HEK293 (cell line): ENCODE measurements at regions not wholly inside any gene's neighbourhood (a gene's known extent, or its start where the extent isn't known, plus 50 kb on each side); places are given as distances from the start of the nearest gene placed in this dataset.

ENCODE experiments used
- CTCF ChIA-PET: fragments of 350-600 bp; formaldehyde crosslinking; extraction: SDS; loops from one replicate; lab custom pipeline; 2021; ENCODE audit warnings: antibody characterized with exemption; lab: Yijun Ruan, JAX
- POLR2A ChIA-PET: fragments of 300-600 bp; formaldehyde crosslinking; extraction: SDS; loops from one replicate; lab custom pipeline; 2020; ENCODE audit warnings: antibody characterized with exemption, inconsistent platforms; lab: Yijun Ruan, JAX
- H3K27ac ChIP-seq: fragments of 200-500 bp; sonication (Bioruptor generic); 2 replicates; pipeline ENCODE4 v1.5.1; 2014; ENCODE audit warnings: low read depth, low read length, control low read depth, inconsistent platforms; ENCODE audit errors: extremely low read depth
- H3K36me3 ChIP-seq, 2 experiments: fragments of 200-500 bp in 1 of 2; sonication (Bioruptor generic) in 1 of 2; 1 replicate in 1 of 2; 2 replicates in 1 of 2; pipeline ENCODE4 v1.5.1; 2014 to 2017; ENCODE audit warnings: inconsistent platforms in 2 of 2, low read length in 2 of 2; ENCODE audit not compliant: control insufficient read depth in 2 of 2, insufficient read depth in 1 of 2
- H3K4me1 ChIP-seq: fragments of 200-500 bp; sonication (Bioruptor generic); 2 replicates; pipeline ENCODE4 v1.5.1; 2014; ENCODE audit warnings: mild to moderate bottlenecking, low read length, inconsistent platforms; ENCODE audit not compliant: control insufficient read depth, insufficient read depth
- H3K4me3 ChIP-seq: 2 replicates; pipeline ENCODE4 v1.5.1; 2011; ENCODE audit warnings: low read depth, mild to moderate bottlenecking, control low read depth, low read length, moderate library complexity
- H3K9me3 ChIP-seq: fragments of 200-500 bp; sonication (Bioruptor generic); 2 replicates; pipeline ENCODE4 v1.5.1; 2014; ENCODE audit warnings: low read depth, low read length, inconsistent platforms; ENCODE audit not compliant: control insufficient read depth, insufficient read depth
- BCL11B ChIP-seq: fragments of 450-650 bp; formaldehyde crosslinking; IDR thresholded peaks from 2 replicates; pipeline ENCODE4 v1.5.1; 2016; ENCODE audit warnings: low read depth, missing biosample characterization, missing genetic modification characterization
- FEZF1 ChIP-seq: fragments of 450-650 bp; formaldehyde crosslinking; IDR thresholded peaks from 2 replicates; pipeline ENCODE4 v1.5.1; 2016; ENCODE audit warnings: missing biosample characterization, missing genetic modification characterization
- SCRT2 ChIP-seq: fragments of 450-650 bp; formaldehyde crosslinking; IDR thresholded peaks from 2 replicates; pipeline ENCODE4 v1.5.1; 2016; ENCODE audit warnings: missing biosample characterization, missing genetic modification characterization
- ZBTB10 ChIP-seq: fragments of 450-650 bp; formaldehyde crosslinking; IDR thresholded peaks from 2 replicates; pipeline ENCODE4 v1.5.1; 2016; ENCODE audit warnings: missing biosample characterization, missing genetic modification characterization
- ZIC2 ChIP-seq: fragments of 450-650 bp; formaldehyde crosslinking; IDR thresholded peaks from 2 replicates; pipeline ENCODE4 v1.5.1; 2016; ENCODE audit warnings: missing biosample characterization, missing genetic modification characterization
- ZNF133 ChIP-seq: fragments of 450-650 bp; formaldehyde crosslinking; IDR thresholded peaks from 2 replicates; pipeline ENCODE4 v1.5.1; 2016; ENCODE audit warnings: missing biosample characterization, missing genetic modification characterization
- ZNF274 ChIP-seq, 2 experiments: fragments of 200-500 bp in 1 of 2; fragments of 450-650 bp in 1 of 2; sonication (Bioruptor generic) in 1 of 2; formaldehyde crosslinking in 1 of 2; IDR thresholded peaks; 2 replicates each; pipeline versions ENCODE4 v1.5.1 to v1.6.1; 2014 to 2016; ENCODE audit warnings: borderline replicate concordance in 1 of 2, inconsistent platforms in 1 of 2, low read length in 1 of 2, missing biosample characterization in 1 of 2, missing genetic modification characterization in 1 of 2
- ZNF398 ChIP-seq: fragments of 450-650 bp; formaldehyde crosslinking; IDR thresholded peaks from 2 replicates; pipeline ENCODE4 v1.5.1; 2017; ENCODE audit warnings: missing biosample characterization, missing genetic modification characterization
- ZNF404 ChIP-seq: fragments of 450-650 bp; formaldehyde crosslinking; IDR thresholded peaks from 2 replicates; pipeline ENCODE4 v1.5.1; 2017; ENCODE audit warnings: missing biosample characterization, missing genetic modification characterization
- ZNF585B ChIP-seq: fragments of 450-650 bp; formaldehyde crosslinking; IDR thresholded peaks from 2 replicates; pipeline ENCODE4 v1.5.1; 2016; ENCODE audit warnings: missing biosample characterization, missing genetic modification characterization
- TF ChIP-seq, protein P1 (sequence below): fragments of 450-650 bp; formaldehyde crosslinking; IDR thresholded peaks from 2 replicates; pipeline ENCODE4 v1.5.1; 2016; ENCODE audit warnings: missing biosample characterization, missing genetic modification characterization
- TF ChIP-seq, protein P2 (sequence below): fragments of 450-650 bp; formaldehyde crosslinking; IDR thresholded peaks from 2 replicates; pipeline ENCODE4 v1.5.1; 2017; ENCODE audit warnings: missing biosample characterization, mild to moderate bottlenecking, missing genetic modification characterization, moderate library complexity

- Histone ChIP-seq H3K9me3 (no peaks in the 10 kb centered on the region), H3K27ac (no peak overlapping the region), H3K36me3 (no peaks in the 10 kb centered on the region), H3K4me3 (no peak overlapping the region), H3K4me1 (no peaks in the 10 kb centered on the region)
- no peak for TF ChIP-seq ZNF274 (IDR thresholded peaks at IDR 0.05; ENCODE audit: low read length)
- TF ChIP-seq ZNF274 (tag by site-specific recombination; IDR thresholded peaks at IDR 0.05; ENCODE audit: borderline replicate concordance) = no peak
- TF ChIP-seq ZIC2 (tag by site-specific recombination) = no peak
- no peak for TF ChIP-seq ZNF404 (tag by site-specific recombination)
- TF ChIP-seq, protein P1, sequence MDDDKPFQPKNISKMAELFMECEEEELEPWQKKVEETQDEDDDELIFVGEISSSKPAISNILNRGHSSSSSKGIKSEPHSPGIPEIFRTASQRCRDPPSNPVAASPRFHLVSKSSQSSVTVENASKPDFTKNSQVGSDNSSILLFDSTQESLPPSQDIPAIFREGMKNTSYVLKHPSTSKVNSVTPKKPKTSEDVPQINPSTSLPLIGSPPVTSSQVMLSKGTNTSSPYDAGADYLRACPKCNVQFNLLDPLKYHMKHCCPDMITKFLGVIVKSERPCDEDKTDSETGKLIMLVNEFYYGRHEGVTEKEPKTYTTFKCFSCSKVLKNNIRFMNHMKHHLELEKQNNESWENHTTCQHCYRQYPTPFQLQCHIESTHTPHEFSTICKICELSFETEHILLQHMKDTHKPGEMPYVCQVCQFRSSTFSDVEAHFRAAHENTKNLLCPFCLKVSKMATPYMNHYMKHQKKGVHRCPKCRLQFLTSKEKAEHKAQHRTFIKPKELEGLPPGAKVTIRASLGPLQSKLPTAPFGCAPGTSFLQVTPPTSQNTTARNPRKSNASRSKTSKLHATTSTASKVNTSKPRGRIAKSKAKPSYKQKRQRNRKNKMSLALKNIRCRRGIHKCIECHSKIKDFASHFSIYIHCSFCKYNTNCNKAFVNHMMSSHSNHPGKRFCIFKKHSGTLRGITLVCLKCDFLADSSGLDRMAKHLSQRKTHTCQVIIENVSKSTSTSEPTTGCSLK (tag by site-specific recombination) = no peak
- TF ChIP-seq ZNF398 (tag by site-specific recombination) = no peak
- TF ChIP-seq, protein P2, sequence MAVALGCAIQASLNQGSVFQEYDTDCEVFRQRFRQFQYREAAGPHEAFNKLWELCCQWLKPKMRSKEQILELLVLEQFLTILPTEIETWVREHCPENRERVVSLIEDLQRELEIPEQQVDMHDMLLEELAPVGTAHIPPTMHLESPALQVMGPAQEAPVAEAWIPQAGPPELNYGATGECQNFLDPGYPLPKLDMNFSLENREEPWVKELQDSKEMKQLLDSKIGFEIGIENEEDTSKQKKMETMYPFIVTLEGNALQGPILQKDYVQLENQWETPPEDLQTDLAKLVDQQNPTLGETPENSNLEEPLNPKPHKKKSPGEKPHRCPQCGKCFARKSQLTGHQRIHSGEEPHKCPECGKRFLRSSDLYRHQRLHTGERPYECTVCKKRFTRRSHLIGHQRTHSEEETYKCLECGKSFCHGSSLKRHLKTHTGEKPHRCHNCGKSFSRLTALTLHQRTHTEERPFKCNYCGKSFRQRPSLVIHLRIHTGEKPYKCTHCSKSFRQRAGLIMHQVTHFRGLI (tag by site-specific recombination) = no peak
- ChIA-PET CTCF (no interaction called here), POLR2A (no interaction called here)
Observed at GRCh38 chr6:134416418-134417154, 98.7 kb upstream of the SGK1 start.

DNA sequence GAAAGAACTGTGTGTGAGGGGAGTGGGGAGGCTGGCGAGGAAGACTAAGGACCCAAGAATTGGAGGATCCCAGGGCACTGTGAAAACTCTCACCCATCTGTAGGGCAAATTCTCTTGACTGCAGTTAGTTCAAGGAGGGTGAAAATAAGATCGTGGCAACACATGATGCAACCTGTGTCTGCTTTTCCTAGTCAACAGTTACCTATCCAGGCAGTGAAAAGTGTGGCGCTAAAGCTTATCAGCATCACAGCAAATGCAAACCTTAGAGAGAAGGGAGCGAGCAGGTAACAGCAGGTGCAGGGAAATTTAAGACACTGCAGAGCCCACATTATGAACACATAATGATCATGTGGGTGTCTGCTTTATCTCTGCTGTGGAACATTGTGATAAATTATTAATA lies 97.7 kb upstream of the SGK1 start:
- ChIA-PET POLR2A (no interaction called here), CTCF (interaction anchor here (0.6 kb wide), 1 partner anchor 394 kb away, joined by 3 read pairs; no protein-coding TSS in a partner anchor)
- Histone ChIP-seq H3K27ac (no peak overlapping the region), H3K9me3 (no peaks in the 10 kb centered on the region), H3K4me3 (no peak overlapping the region), H3K4me1 (no peaks in the 10 kb centered on the region), H3K36me3 (no peaks in the 10 kb centered on the region)
- TF ChIP-seq FEZF1 (tag by site-specific recombination) = no peak
- no peak for TF ChIP-seq BCL11B (tag by site-specific recombination)
- no peak for TF ChIP-seq ZBTB10 (tag by site-specific recombination)
- TF ChIP-seq ZNF133 (tag by site-specific recombination) = no peak
- TF ChIP-seq ZNF585B = no peak
- TF ChIP-seq SCRT2 = 0 out of 2 replicates have a peak, but pooled peaks have one; percentile 29
